Prostate gland (tissue), 2 donors: ENCODE measurements at regions not wholly inside any gene's neighbourhood (a gene's known extent, or its start where the extent isn't known, plus 50 kb on each side); places are given as distances from the start of the nearest gene placed in this dataset.

Source experiments
- DNase-seq: peaks from one replicate; pipeline ENCODE4 v3.0.0-alpha.2; 2019; ENCODE audit warnings: low spot score
- H3K27ac ChIP-seq, 2 donors: fragments of 200-600 bp; sonication (generic); 2 replicates each; pipeline ENCODE4 v1.5.1; 2017 to 2019
- H3K27me3 ChIP-seq: fragments of 200-600 bp; sonication (generic); replicated peaks from 2 replicates; pipeline ENCODE4 v1.5.1; 2019; ENCODE audit not compliant: insufficient read depth
- H3K36me3 ChIP-seq, 2 donors: fragments of 200-600 bp; sonication (generic); 1 replicate in 1 of 2; 2 replicates in 1 of 2; pipeline versions ENCODE4 v1.5.1 to v1.8.1; 2017 to 2019
- H3K4me1 ChIP-seq: fragments of 200-600 bp; sonication (generic); replicated peaks from 2 replicates; pipeline ENCODE4 v1.5.1; 2019
- H3K4me3 ChIP-seq, 2 donors: fragments of 200-600 bp; sonication (generic); 2 replicates each; pipeline ENCODE4 v1.5.1; 2017 to 2019
- H3K9me3 ChIP-seq: fragments of 200-600 bp; sonication (generic); 2 replicates; pipeline ENCODE4 v1.5.1; 2017
- CTCF ChIP-seq, 4 experiments: fragments of 200-600 bp in 2 of 4; fragments of 450-650 bp in 2 of 4; sonication (generic) in 2 of 4; IDR thresholded peaks; 1 replicate in 3 of 4; 2 replicates in 1 of 4; pipeline ENCODE4 v1.5.1; 2016 to 2019; ENCODE audit warnings: antibody characterized with exemption in 4 of 4, mild to moderate bottlenecking in 2 of 4, moderate library complexity in 2 of 4
- POLR2A ChIP-seq: fragments of 450-650 bp; IDR thresholded peaks from one replicate; pipeline ENCODE4 v1.6.1; 2016; ENCODE audit warnings: antibody characterized with exemption, mild to moderate bottlenecking
- POLR2AphosphoS5 ChIP-seq: sonication (generic); formaldehyde crosslinking; IDR thresholded peaks from one replicate; pipeline ENCODE4 v1.6.1; 2017; ENCODE audit warnings: antibody characterized with exemption
- WGBS: methylation state at CpG from one replicate; pipeline ENCODE4 v1.1.5; 2018; 5-methylcytosine and 5-hydroxymethylcytosine counted together
- intact Hi-C: fragments of 100-400 bp; cut with DNase I; formaldehyde crosslinking; loops from one replicate; pipeline ENCODE4 v1.14.2; 2022

- 28% methylated on average over 4 of the region's 4 CpGs for WGBS
- Histone ChIP-seq H3K9me3 (no peaks in the 10 kb centered on the region), H3K4me1 (no peaks in the 10 kb centered on the region), H3K4me3 (no peak overlapping the region), H3K27ac (no peak overlapping the region), H3K27me3 (no peaks in the 10 kb centered on the region), H3K36me3 (no peaks in the 10 kb centered on the region)
- no peak for TF ChIP-seq CTCF (IDR thresholded peaks at IDR 0.05)
- DNase-seq: no peak
- intact Hi-C loops: no loop called here
Measured at GRCh38 chr12:66739940-66740651, 61.2 kb upstream of the GRIP1 start.

GRCh38 chr12:66740732-66741131 is 61.9 kb upstream of the GRIP1 start:
- no peaks in the 10 kb centered on the region for H3K27me3 ChIP-seq

GRCh38 chr12:66741919-66742318 is 63.0 kb upstream of the GRIP1 start:
- intact Hi-C loops: no loop called here
- Histone ChIP-seq H3K9me3 (no peaks in the 10 kb centered on the region), H3K4me3 (no peak overlapping the region), H3K36me3 (no peaks in the 10 kb centered on the region), H3K27ac (no peak overlapping the region), H3K4me1 (no peaks in the 10 kb centered on the region), H3K27me3 (no peaks in the 10 kb centered on the region)
- no peak for DNase-seq
- TF ChIP-seq POLR2AphosphoS5 (no peak), CTCF (IDR thresholded peaks at IDR 0.05) (no peak), POLR2A (no peak)

More at GRCh38 chr12:66740732-66741131, 61.9 kb upstream of the GRIP1 start:
- Histone ChIP-seq H3K36me3 (no peaks in the 10 kb centered on the region), H3K4me3 (no peak overlapping the region), H3K9me3 (no peaks in the 10 kb centered on the region), H3K27ac (no peak overlapping the region), H3K4me1 (no peaks in the 10 kb centered on the region)
- intact Hi-C loops: no loop called here
- 61% methylated on average over 2 of the region's 2 CpGs for WGBS
- no peak for DNase-seq
- no peak for TF ChIP-seq POLR2AphosphoS5
- TF ChIP-seq POLR2A: no peak
- TF ChIP-seq CTCF (IDR thresholded peaks at IDR 0.05): no peak

GRCh38 chr12:66742508-66743367 is 63.9 kb upstream of the GRIP1 start:
- Histone ChIP-seq H3K36me3 (no peaks in the 10 kb centered on the region), H3K4me1 (no peaks in the 10 kb centered on the region), H3K4me3 (no peak overlapping the region), H3K27me3 (no peaks in the 10 kb centered on the region), H3K27ac (no peak overlapping the region), H3K9me3 (no peaks in the 10 kb centered on the region)
- WGBS: 81% methylated on average over 2 of the region's 2 CpGs
- no peak for TF ChIP-seq POLR2A
- TF ChIP-seq CTCF (IDR thresholded peaks at IDR 0.05): no peak
- TF ChIP-seq POLR2AphosphoS5: no peak
- intact Hi-C loops: no loop called here
- DNase-seq: no peak

GRCh38 chr12:66744461-66744860 is 65.6 kb upstream of the GRIP1 start:
- Histone ChIP-seq H3K27ac (no peak overlapping the region), H3K27me3 (no peaks in the 10 kb centered on the region), H3K4me1 (no peaks in the 10 kb centered on the region), H3K4me3 (no peak overlapping the region), H3K9me3 (no peaks in the 10 kb centered on the region), H3K36me3 (no peaks in the 10 kb centered on the region)
- WGBS: 71% methylated on average over 3 of the region's 3 CpGs
- intact Hi-C loops: no loop called here
- no peak for TF ChIP-seq CTCF (IDR thresholded peaks at IDR 0.05)
- no peak for TF ChIP-seq POLR2A
- TF ChIP-seq POLR2AphosphoS5: no peak
- DNase-seq: no peak
